Keratinocyte (primary cell): ENCODE measurements at regions not wholly inside any gene's neighbourhood (a gene's known extent, or its start where the extent isn't known, plus 50 kb on each side); places are given as distances from the start of the nearest gene placed in this dataset.

Experiments
- CTCF ChIP-seq, 3 experiments: IDR thresholded peaks in 1 of 3; conservative IDR thresholded peaks in 1 of 3; optimal IDR thresholded peaks in 1 of 3; 2 replicates in 2 of 3; 3 replicates in 1 of 3; pipeline versions ENCODE3 to v1.5.1; 2011; ENCODE audit warnings: low read length in 3 of 3, mild to moderate bottlenecking in 3 of 3, moderate library complexity in 2 of 3, control low read depth in 1 of 3, inconsistent platforms in 1 of 3; ENCODE audit not compliant: insufficient read depth in 2 of 3; ENCODE audit errors: extremely low read depth in 1 of 3
- EZH2 ChIP-seq: IDR thresholded peaks from one replicate; pipeline ENCODE4 v1.6.1; 2012; ENCODE audit warnings: inconsistent platforms, mild to moderate bottlenecking, low read length, moderate library complexity

GRCh38 chr6:33952016-33952415 is 148.2 kb upstream of the MLN start:
- TF ChIP-seq CTCF (optimal IDR thresholded peaks at IDR 0.05 in 1 of 3, IDR thresholded peaks at IDR 0.05 in 1 of 3, conservative IDR thresholded peaks at IDR 0.05 in 1 of 3; ENCODE audit: extremely low read depth in 1 of 3, insufficient read depth in 2 of 3, low read length in 3 of 3) (no peak), EZH2 (no peak)
